GM21619 (cell line): ENCODE measurements at regions not wholly inside any gene's neighbourhood (a gene's known extent, or its start where the extent isn't known, plus 50 kb on each side); places are given as distances from the start of the nearest gene placed in this dataset.

Source experiments
- ATAC-seq: cut with Tn5 transposase; IDR thresholded peaks from one replicate; pipeline ENCODE4 v1.9.1; 2021; ENCODE audit not compliant: unreplicated experiment

DNA sequence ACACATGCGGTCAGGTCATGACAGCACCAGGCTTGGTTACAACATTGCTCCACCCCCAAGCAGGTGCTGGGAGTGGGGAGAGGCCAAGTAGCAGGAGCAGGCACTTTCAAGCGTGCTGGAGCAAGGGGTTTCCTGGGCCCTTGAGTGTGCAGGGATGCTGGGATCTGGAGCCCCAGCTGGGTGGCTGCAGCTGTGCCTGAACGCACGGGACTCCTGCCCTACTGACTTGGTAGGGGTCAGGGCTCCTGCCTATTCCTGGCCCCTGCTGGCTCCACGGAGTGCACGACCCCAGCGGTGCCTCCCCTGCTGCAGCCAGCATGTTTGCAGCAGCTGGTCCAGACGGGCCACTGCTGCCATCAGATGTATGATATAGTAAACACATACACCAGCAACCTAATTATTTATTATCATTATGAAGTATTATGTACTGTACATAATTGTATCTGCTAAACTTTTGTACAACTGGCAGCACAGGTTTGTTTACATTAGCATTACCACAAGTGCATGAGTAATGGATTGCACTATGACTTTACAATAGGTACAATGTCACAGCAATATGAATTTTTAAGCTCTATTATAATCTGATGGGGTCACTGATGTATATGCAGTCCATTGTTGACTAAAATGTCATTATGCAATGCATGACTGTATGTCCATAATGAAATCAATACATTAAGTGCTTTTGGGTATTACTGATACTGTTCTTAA lies 620.6 kb downstream of the RAPGEF2 start:
- no peak for ATAC-seq

GRCh38 chr4:159725571-159725970 lies 622.7 kb downstream of the RAPGEF2 start:
- no peak for ATAC-seq

- ATAC-seq, result no peak
Observed at GRCh38 chr4:159735281-159736207, 632.7 kb downstream of the RAPGEF2 start.

DNA sequence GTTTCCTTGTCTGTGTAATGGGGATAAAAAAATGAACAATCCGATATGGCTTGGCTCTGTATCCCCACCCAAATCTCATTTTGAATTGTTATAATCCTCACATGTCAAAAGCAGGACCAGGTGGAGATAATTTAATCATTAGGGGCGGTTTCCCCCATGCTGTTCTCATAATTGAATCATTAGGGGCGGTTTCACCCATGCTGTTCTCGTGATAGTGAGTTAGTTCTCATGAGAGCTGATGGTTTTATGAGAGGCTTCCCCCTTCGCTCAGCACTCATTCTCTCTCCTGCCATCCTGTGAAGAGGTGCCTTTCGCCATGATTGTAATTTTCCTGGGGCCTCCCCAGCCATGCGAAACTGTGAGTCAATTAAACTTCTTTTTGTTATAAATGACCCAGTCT lies 633.5 kb downstream of the RAPGEF2 start:
- ATAC-seq, result no peak

DNA sequence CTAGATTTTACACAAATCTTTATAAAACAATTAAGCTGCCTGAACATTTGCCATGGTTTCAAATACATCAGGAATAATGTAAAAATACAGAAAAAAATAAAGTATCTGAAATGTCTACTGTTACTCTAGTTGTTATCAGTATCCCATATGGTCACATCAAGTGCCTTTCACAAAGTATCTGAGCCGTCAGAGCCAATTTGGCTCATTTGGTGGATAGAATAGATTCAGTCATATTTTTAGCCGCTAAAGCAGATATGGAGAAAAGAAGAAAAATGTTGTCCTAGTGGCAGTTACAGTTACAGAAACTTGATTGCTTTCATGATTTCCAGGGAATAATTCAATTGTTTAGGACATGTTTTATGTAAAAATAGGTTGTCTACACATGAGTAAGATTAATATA lies 641.1 kb downstream of the RAPGEF2 start:
- no peak for ATAC-seq

DNA sequence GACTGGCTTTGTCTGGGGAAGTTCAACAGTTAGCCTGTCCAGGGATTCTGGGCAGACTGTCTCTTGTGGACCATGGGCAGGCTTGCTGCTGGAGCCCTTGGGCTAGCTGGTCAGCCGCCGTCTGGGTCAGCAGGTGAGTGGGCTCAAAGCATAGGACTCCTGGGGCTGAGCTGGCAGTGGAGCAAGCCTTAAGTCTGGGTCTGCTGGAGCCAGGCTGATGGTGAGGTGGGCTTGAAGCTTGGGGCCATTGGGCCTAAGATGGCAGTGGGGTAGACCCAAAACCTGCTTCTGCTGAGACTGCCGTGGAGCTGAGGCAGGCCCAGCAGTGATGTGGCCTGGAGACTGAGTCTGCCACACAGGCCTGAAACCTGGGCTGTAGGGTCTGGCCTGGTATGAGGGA lies 645.1 kb downstream of the RAPGEF2 start:
- ATAC-seq, result no peak

GRCh38 chr4:159748834-159749444 lies 646.1 kb downstream of the RAPGEF2 start:
- ATAC-seq, result no peak

GRCh38 chr4:159757499-159757898 lies 654.6 kb downstream of the RAPGEF2 start:
- no peak for ATAC-seq

DNA sequence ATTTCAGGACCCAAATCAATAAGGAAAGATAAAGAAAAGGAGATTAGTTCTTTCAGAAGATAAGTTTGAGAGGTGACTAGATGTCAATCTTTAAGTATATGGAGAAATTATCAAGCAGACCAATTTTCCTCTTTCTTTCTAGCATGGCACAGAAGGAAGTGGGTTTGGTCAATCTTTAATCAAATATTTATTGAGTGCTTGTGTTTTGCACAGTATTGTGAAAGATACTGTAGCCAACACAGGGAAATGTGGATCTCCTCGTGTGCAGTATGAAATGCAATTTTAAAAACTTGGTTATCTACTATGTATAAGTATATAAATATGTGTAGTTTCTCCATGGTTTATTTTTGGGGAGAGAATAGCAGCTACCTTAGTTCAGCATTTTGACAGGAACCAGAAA lies 655.2 kb downstream of the RAPGEF2 start:
- ATAC-seq, result no peak

- no peak for ATAC-seq
Observed at GRCh38 chr4:159762672-159763071, 659.8 kb downstream of the RAPGEF2 start.

DNA sequence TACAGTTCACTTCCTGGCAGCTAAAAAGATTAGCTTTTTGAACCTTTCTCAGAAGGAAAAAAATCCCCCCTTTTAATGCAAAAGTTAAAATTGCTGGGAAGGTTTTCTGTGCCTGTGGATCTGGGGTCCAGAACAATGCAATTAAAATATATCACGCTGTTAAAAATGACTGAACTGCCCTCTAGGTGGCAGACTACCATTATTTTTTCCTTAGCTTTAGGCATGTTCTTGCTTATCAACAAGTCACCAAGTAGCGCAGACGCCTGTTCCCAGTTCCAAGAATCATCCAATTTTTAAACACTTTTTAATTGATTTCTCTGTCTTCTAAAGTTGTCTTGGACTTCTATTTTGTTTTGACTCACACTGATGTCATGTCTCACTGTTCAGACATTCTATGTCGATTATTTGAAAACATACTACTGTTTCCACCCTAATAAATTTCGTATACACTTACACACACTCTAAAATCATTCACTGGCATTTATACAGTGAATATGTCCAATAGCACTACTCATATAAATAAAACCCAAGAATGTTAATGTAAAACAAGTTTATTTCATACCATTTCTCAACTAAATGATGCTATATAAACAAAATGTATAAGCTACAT lies 661.6 kb downstream of the RAPGEF2 start:
- ATAC-seq, result peak; percentile 85

DNA sequence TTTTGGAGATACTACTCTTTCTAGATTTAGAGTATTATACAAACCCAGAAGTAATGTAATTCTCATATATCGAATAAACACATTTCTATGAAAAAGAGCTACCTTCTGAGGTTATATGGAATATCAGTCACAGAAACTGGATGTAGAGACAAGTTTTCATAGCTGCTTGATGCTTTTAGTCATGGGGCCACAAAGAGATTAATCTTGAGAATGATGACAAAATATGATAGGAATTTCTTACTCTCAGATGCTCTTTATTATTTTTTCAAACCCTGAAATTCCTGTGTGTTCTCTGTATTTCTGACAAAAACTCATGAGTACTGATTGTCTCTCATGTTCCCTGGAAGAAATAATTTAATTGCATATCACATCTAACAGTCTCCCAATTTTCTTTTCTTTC lies 662.5 kb downstream of the RAPGEF2 start:
- no peak for ATAC-seq

GRCh38 chr4:159766241-159766640 lies 663.4 kb downstream of the RAPGEF2 start:
- ATAC-seq, result no peak

DNA sequence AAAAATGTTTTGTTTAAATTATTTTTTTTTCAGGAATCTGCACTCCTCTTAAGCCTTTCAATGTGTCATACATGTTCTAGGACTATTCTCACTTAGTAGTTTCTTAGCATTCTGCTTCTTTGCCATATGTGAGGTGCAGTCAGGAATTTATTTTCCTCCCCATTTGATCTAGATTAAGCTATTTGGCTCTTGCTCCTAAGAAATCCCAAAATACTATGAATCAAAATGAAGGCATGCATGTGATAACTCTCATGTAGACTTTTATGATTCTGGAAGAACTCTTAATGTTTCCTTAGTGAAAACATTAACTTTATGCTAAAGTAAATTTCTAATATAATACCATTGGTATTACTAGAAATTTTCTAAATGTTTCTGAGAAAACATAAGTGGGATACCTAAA lies 664.5 kb downstream of the RAPGEF2 start:
- no peak for ATAC-seq

- ATAC-seq, result no peak
Observed at GRCh38 chr4:159768016-159768415, 665.1 kb downstream of the RAPGEF2 start.

DNA sequence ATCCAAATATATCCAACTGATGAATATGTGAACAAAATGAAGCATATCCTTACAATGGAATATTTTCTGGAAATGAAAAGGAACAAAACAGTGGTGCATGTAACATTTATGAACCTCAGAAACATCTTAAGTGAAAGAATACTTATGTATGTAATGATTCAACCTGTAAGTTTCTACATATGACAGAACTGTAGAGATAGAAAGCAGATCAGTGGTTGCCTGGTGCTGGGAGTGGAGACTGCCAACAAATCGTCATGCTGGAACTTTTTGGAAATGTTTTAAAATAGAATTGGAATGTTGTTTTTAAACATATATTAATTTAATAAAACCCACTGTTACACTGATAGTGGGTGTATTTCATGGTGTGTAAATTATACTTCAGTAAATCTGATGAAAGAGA lies 667.5 kb downstream of the RAPGEF2 start:
- no peak for ATAC-seq

GRCh38 chr4:159770969-159771368 lies 668.1 kb downstream of the RAPGEF2 start:
- ATAC-seq, result no peak

- no peak for ATAC-seq
Observed at GRCh38 chr4:159776961-159777360, 674.1 kb downstream of the RAPGEF2 start.

DNA sequence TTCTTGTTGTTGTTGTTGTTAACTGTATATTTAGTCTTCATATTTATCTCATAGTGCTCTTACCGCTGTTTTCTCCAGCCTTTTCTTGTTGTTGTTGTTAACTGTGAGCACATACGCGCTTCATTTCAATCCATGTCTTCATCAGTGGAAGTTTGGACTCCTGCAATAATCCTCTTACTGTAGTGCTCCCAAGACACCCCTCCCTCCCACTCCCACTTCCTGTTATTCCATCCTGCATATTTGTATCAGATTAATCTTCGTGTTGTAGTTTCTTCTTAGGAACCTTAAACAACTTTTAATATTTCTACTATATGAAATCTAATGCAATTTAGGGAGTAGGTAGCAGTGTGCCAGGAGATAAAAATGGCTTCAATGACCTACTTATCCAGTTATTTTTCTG lies 674.8 kb downstream of the RAPGEF2 start:
- no peak for ATAC-seq

DNA sequence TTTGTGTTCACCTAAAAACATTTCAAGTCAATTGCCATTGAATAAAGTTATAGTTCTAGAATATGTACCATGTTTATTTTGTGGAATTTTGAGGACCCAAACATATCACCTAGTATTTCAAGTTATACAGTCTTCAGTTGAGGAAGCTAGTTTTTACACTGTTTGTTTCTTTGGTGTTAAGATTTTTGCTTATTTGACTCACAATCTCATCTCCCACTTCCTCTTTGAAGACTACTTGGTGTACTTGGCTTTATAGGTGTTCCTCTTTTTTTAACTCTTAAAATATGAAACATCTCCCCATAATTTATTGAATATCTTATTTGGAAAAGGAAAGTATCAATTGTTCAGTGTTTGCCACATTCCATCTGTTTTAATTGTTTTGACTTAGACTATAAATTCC lies 675.4 kb downstream of the RAPGEF2 start:
- no peak for ATAC-seq

GRCh38 chr4:159779716-159780115 lies 676.8 kb downstream of the RAPGEF2 start:
- ATAC-seq, result no peak
